ENCODE measurements at regions not wholly inside any gene's neighbourhood (a gene's known extent, or its start where the extent isn't known, plus 50 kb on each side); places are given as distances from the start of the nearest gene placed in this dataset.
"Not testable (repeated sequence)": the region's sequence is repeated elsewhere in the genome, so short reads cannot be mapped to it uniquely, and the experiment has no call there.

DNA sequence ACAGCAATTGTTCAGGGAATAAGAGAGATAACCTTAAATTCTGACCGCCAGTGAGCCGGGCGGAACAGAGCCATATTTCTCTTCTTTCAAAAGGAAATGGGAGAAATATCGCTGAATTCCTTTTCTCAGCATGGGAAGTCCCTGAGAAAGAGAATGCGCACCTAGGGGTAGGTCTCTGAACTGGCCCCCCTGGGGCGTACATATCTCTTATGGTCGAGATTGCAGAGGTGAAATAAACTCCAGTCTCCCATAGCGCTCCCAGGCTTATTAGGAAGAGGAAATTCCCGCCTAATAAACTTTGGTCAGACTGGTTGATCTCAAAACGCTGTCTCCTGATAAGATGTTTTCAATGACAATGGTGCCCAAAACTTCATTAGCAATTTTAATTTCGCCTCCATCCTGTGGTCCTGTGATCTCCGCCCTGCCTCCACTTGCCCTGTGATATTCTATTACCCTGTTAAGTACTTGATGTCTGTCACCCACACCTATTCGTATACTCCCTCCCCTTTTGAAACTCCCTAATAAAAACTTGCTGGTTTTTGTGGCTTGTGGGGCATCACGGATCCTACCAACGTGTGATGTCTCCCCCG, 195.8 kb upstream of the HMCN1 start:
- not testable (repeated sequence) for DNase-seq

DNA sequence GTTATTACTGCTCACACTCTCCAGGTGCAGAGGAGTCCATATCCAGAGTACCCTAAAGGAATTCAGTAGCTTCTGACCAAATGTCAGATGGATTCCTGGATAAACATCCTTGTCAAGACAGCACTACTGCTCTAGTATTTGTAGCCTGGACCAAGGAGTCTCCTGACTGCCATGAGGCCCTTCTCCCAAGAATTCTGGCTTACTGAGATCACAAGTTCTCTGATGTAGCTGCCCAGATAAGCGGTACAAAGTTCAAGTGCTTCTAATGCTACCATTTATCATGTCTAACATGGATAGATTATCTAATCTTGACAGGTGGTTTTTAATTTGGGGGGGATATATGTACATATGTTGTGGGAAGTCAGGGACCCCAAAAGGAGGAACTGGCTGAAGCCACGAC, 196.6 kb upstream of the HMCN1 start:
- no peak for DNase-seq

DNA sequence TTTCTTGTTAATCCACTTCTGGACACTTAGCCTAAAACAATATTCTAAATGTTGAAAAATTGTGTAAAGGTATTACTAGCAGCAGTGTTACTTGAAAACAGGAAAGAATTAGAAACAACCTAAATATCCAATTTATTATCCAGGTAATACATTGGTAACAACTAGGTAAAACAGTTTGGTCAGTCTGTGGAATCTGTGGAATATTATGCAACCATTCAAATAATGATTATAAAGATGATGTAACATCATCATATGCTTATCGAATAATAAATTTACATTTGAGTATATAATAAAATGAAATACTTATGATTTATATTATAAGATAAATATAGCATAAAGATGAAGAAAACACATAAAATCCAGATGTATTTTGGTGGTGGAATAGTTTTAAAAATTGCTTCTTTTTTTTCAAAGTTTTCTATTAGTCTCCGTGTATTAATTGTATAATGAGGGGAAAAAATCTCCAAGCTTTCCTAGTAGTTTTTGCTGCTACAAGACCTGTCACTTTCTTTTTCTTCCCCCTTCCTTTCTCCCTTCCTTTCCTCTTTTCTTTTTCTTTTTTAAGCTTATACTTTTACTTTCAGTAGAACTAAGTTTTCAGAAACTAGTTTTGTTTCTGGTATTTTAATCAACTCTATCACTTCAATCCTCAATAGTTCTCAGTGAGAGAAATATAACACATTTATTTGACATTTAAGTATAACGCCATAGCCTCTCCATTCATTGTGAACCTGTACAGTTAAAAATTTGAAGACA, 197.8 kb upstream of the HMCN1 start:
- no peak for DNase-seq

DNA sequence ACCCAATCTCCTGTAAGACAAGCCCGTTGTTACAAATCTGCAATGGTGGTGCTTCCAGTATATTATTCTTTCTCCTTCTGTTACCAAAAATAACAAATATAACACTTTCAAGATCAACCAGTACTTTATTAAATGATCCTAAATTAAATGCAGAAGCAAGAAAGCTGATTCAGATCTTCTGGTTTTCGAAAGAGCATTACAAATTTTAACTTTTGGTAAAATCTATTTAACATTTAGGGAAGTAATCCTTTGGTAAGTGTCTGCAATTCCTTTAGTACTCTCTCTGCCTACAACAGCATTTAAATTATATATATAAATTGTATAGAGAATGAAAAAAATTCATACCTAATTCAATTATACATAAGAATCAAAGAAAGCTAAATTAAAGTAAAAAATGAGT, 198.6 kb upstream of the HMCN1 start:
- no peak for DNase-seq

DNA sequence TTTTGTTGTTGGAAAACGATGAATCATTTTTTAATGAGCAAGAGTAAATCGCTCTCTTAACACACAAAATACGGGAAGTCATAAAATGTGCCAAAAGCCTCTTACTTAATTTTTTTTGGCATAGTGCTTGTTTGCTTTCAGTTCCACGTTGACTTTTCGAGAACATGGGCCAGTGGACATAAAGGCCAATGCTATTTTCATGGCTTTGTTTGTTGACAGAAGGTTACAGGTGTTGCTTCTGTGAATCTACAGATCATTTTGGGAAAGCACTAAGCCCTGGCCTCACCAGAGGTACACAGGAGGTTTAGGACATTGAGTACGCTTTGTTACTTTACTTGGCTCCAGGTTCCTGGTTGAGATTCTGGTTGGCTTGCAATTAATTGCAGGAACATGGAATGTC, 199.4 kb upstream of the HMCN1 start:
- no peak for DNase-seq

DNA sequence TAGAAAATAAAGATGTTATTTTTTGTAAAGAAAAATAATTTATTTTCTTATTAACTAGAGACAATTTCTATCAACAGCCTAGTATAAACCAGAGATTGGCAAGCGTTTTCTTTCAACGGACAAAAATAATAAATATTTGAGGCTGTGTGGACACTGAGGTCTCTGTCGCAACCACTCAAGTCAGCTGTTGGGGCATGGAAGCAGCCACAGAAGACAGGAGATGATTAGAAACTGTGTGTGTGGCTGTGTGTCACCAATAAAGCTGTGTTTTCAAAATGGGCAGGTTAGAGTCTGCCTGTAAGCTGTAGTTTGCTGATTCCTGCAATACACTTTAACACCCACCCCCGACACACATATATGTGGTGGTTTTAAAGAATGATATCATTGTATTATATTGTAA, 200.6 kb upstream of the HMCN1 start:
- no peak for DNase-seq

DNA sequence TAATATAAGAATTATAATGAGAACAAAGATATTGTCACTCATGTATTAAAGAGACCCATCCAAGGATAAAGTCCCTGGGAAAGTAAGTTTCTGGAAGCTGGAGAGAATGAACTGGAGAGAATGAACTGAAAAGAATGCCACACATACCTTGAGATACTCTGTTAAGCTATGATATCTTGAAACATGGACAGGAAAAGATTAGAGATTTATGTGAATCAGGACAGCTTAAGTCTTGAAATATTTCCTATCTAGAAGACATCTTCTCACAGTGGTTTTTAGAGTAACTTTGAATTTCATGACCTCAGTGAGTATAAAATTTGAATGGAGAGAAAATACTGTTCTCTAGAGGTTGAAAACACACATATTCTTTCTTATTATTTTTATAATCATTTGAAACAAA, 201.3 kb upstream of the HMCN1 start:
- no peak for DNase-seq

DNA sequence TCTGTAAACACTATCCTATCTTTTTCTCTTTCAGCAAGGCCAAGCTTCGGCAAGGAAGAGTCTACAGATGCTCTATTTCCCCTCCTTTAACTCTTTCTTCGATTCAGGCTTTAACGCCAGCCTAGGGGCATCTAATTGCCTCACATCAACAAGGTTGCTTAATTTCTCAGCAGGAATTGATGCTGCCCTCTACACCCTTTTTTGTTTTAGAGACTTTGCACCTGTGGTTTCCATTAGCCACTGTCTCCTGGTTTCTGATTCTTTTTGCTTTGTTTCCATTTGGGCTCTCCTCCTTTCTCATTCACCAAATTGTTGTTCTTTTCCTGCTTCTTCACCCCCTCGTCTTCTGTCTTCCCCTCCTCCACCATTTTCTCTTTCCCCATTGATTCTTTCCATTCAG, 202.4 kb upstream of the HMCN1 start:
- no peak for DNase-seq

DNA sequence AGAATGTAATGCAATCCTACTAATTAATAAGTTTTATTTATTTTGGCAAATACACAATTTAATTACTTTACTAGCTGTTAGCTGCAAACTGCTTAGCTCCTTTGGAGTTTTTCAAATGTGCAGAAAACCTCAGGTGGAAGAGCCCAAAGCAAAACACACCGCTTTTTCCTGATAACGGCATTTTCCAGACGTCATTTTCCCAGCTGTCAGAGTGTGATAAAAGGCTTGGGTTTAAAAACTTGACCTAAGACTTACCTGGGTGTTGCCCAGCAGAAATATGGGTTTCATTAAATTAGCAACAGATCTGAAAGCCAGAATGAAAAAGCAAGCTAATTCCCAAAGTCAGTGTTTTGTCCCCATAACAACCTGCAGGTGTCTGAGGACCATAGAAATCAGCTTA, 204.0 kb upstream of the HMCN1 start:
- no peak for DNase-seq

DNA sequence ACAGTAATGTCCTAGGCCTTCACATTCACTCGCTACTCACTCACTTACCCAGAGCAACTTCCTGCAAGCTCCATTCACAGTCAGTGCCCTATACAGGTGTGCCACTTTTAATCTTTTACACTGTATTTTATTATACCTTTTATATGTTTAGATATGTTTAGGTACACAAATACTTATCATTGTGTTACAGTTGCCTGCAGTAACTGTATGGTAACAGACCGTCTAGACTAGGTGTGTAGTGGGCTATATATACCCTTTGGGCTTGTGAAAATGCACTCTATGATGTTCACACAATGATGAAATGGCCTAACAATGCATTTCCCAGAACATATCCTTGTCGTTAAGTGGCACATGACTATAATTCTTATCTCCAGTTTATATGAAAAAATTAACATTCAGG, 204.5 kb upstream of the HMCN1 start:
- no peak for DNase-seq

DNA sequence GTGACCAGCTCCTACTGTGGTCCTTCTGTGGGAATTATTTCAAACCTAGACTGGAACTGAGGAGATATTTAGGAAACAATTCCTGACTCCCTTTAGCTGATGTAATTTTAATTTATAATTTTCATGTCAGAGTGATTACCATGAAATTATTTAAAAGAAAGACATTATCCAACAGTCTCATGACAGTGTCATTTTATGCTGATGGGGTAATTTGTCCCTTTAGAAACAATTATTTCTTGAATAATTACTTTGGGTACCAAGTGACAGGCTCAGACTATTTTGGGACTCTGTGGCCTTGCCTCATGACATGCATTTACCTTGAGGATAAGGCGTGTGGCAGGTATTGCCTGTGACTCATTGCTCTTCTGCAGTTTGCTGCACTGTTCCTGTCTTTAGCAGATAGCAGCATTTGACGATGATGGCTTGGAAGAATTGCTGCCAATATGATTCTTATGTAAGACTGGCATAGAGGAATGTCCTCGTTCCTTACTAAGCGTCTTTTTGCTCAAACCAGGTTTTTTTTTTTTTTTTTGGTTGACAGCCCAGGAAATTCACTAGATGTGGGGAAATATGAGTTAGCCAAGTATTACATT, 206.0 kb upstream of the HMCN1 start:
- DNase-seq: no peak

DNA sequence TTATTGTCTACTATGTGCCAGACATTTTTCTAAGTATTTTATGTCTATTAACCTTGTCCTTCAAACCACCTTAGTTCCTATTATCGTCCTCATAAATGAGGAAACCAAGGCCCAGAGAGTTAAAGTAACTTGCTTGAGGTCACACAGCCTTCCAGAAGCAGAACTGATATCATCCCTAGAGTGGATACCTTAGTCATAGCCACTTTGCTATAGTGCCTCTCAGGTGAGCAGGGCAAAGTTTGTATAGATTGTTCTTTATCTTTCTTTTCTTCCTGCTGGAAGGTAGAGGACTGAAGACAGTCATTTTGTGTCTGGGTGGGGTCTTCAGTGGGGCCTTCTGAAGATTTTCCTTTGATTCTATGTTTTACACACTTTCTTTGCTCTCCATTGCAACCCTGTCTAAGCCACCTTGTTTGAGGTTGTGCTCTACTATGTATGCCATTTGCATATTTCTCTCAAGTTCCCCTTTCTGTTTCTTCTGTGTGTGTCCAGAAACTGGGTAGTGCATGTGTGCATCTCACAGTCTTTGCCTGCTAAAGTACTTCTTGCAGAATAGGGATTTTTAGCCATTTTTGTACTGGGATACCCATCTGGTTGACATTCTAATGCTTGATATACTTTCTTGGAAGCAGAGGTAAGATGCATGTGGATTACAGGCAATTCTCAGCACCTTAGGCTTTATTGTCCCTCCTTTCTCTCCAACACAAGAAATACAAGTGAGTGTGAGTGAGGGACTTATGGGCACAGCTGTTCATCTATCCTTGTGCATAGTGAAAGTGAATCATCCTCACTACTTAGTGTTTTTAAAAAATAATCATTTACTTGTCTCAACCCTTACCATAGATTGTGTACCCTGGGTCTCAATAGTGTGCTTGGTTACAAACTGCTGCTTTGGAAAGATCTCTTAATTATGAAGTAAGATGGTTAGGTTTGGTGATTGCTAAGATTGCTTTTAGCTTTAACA, 207.6 kb upstream of the HMCN1 start:
- DNase-seq: no peak

DNA sequence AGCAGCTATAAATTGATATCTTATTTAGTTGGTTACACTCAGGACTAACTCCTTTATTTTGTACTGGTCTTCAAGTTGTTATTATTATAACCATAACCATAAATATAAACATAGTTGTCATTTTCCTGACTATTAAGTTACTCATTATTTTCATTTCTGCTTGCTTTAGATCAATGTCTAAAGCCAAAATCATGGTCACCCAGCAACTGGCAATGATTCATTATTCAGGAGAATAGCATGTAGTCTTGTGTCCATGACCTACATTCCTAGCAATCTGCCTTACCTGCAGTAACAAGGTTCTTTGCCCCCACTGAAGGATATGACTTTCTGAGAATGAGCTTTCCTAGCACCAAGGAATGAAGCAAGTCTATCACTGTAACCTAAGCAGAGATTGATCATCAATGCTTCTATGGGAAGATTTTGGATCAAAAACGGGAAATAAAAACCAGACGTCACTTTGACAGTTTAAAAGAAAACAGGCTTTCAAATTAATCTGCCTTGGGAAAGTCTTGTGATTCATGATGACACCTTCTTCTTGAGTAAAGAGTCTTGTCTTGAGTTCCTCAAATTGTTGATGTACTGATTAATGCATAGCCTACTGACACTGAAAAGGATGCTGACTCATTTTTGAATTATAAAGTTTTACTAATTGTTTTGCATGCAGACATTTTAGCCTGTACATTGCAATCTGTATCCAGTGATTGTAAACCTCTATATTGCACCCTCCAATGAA, 203.3 kb upstream of the IVNS1ABP start:
- DNase-seq: no peak

DNA sequence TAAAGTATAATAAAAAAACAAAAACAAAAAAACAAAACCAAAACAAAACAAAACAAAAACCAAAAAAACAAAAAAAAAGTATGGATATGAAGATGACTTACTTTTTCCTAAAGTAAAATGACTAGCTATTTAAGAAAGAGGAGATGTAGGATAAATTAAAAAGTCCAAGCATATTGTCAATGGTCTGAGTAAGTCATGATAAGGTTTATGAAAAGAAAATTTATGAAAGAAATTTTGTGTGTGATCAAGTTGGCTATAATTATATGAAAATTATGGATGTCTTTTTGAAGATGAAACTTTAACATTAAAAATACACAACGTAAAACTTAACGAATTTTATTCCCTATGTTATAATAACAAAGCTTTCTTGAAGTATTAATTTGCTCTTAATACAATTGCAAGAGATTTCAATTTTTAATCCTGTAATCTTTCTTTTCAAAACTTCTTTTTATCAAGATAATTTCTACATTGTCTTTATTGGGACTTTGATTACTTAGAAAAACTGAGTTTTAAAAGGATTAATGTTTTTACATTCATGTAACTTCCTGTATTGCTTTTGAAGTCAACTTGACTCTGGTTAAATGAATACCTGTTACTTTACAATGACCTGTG, 200.9 kb upstream of the IVNS1ABP start:
- DNase-seq: no peak

DNA sequence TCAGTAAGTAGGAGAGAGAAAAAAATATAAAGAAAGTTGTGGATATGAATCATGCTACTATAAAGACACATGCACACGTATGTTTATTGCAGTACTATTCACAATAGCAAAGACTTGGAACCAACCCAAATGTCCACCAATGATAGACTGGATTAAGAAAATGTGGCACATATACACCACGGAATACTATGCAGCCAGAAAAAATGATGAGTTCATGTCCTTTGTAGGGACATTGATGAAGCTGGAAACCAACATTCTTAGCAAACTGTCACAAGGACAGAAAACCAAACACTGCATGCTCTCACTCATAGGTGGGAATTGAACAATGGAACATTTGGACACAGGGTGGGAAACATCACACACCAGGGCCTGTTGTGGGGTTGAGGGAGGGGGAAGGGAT, 200.3 kb upstream of the IVNS1ABP start:
- not testable (repeated sequence) for DNase-seq

DNA sequence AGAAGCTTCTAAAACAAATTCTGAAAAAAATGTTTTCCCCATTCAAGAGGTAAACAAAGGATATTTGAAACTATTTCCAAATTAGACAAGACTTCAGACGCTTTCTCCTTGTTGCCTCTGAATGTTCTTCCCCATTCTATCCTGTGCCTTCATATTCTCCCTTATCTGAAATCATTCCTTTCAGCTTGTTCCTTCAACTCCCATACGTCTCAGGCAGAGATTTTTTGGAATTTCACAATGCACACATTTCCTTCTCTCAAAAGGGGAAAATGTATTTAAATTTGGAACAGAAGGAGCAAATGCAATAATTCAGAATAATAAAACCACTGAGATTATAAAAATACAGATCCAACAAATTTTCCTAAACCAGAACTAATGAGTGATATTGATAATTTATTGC, 198.7 kb upstream of the IVNS1ABP start:
- DNase-seq: no peak

DNA sequence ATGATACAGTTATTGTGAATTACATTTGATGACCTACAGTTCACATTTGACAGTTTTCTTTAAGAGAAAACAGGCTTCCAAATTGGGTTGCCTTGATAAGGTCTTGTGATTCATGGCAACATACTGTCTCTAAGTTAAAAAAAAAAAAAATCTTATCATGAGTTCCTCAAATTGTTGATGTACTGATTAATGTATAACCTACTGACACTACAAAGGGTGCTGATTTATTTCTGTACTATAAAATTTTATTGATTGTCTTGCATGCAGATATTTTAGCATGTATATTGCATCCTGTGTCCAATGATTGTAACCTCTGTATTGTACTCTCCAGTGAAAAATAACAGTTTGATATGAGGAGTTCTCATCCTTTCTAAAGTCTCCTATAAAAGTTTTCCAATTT, 197.3 kb upstream of the IVNS1ABP start:
- no peak for DNase-seq

DNA sequence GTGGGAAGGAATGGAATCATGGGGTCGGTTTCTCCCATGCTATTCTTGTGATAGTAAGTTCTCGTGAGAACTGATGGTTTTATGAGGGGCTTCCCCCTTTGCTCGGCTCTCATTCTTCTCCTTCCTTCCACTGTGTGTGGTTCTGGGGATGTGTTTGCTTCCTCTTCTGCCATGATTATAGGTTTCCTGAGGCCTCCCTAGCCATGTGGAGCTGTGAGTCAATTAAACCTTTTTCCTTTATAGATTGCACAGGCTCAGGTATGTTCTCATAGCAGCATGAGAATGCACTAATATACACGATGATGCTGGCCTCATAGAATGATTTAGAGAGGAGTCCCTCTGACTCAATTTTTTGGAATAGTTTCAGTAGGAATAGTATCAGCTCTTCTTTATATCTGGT, 195.4 kb upstream of the IVNS1ABP start:
- DNase-seq: no peak

DNA sequence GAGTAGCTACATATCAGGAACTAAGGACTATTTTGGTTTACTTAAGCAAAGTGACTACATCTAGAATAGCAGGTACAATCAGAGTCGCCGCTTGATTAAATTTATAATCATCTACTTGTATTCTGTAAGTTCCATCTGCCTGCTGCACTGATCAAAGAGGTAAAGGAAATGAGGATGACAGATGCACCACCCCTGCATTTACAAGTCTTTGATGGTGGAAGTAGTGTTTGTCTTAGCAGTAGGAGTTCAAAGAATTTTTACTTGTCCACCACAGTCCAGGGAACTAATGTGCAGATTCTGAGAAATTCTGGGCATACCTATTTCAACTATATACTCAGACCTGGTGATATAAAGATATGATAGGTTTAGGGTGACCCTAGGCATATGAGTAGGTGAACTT, 184.1 kb upstream of the IVNS1ABP start:
- DNase-seq: no peak

DNA sequence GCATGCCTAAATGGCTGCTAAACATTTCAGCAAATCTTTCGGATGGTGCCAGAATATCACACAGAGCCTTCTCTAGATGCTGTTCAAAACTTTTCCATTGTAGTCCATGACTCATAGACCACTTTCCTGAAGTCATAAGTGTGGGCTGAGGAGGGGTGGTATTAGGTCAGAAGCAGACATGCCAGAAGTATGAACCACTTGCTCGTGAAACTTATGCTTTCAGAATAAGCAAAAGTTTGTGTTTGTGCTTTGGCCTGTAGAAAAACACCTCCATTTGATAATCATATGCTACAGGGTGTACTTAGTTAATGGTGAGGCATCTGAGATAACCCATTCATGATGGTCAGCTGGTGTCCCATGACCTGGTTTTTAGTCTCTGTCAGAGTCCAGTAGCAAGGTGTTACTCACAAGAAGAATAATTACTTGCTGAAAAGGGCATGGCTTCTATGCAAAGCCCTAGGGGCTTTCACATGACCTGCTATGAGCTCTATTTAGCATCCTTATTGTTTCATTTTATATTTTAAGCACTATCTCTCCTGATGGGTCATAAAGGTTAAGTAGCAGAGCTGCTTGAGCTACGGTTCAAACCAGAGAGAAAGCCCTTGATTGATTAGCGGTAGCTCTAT, 183.1 kb upstream of the IVNS1ABP start:
- no peak for DNase-seq

DNA sequence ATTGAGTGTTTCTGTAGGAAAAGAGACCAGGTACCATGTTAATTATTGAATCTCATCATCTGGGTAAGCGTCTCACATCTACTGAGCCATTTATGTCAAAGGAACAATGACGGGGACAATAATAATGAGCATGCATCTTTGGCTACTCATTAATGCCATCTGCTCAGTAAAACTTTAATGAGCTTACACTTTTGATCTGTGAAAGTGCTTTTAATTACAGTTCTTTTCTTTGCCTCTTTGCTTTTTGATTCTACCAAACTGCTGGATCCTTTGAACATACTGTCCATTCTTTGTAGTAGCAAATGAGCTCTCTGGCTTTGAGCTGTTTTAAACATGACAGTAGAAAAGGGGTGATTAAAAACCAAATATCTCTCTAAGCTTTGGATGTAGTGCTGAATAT, 181.2 kb upstream of the IVNS1ABP start:
- no peak for DNase-seq

DNA sequence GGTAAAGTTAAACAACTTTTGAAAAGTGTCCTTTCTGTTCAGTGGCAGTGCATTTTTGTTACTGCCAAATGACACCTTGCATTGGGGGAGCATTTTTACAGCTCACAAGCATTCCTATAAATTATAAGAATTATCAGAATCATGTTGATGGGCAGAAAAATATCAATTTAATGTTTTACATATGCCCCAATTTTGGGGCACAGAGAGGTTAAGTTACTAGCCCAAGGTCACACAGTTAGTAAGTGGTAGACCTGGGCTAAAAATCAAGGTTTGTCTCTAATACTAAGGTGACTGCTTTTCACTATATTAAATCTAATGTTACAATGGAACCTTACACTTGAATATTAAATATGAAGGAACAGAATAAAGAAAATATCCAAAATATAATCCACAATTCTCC, 180.1 kb upstream of the IVNS1ABP start:
- DNase-seq: no peak
